ENCODE measurements at regions not wholly inside any gene's neighbourhood (a gene's known extent, or its start where the extent isn't known, plus 50 kb on each side); places are given as distances from the start of the nearest gene placed in this dataset.

GRCh38 chr4:34619531-34620162 lies 1624.7 kb downstream of the ARAP2 start:
- no peaks in the 10 kb centered on the region for H3K9me3 ChIP-seq
- no peak overlapping the region for H3K27ac ChIP-seq
- H3K4me1 ChIP-seq = no peaks in the 10 kb centered on the region
- TF ChIP-seq, protein P1, sequence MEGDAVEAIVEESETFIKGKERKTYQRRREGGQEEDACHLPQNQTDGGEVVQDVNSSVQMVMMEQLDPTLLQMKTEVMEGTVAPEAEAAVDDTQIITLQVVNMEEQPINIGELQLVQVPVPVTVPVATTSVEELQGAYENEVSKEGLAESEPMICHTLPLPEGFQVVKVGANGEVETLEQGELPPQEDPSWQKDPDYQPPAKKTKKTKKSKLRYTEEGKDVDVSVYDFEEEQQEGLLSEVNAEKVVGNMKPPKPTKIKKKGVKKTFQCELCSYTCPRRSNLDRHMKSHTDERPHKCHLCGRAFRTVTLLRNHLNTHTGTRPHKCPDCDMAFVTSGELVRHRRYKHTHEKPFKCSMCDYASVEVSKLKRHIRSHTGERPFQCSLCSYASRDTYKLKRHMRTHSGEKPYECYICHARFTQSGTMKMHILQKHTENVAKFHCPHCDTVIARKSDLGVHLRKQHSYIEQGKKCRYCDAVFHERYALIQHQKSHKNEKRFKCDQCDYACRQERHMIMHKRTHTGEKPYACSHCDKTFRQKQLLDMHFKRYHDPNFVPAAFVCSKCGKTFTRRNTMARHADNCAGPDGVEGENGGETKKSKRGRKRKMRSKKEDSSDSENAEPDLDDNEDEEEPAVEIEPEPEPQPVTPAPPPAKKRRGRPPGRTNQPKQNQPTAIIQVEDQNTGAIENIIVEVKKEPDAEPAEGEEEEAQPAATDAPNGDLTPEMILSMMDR (IDR thresholded peaks at IDR 0.05) = no peak
- intact Hi-C loops (cut with DNase I) = no loop called here
- ATAC-seq (no peak), DNase-seq (no peak)
- no peak overlapping the region for H3K4me3 ChIP-seq
- no peaks in the 10 kb centered on the region for H3K36me3 ChIP-seq
- H3K27me3 ChIP-seq = no peaks in the 10 kb centered on the region

DNA sequence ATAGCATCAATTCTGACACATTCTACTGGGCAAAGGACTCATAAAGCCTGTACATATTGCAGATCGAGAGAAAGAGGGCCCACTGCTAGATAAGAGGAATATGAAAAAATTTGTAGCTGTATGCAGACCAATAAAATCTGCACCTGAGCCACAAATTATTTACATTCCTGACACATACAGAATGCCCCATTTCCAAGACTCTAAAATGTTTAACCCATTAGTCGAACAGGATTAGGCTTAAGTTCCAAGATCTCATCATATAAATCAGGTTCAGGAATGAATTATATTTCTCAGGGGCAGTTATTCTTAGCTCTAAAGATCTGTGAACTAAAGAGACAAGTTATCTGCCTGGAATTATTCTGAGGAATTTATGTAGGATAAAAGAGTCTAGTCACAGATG lies 1615.8 kb downstream of the ARAP2 start:
- no peaks in the 10 kb centered on the region for H3K9me3 ChIP-seq
- H3K27me3 ChIP-seq = no peaks in the 10 kb centered on the region
- ATAC-seq = no peak
- intact Hi-C loops (cut with DNase I) = no loop called here
- DNase-seq = no peak
- H3K36me3 ChIP-seq = no peaks in the 10 kb centered on the region
- H3K4me1 ChIP-seq = no peaks in the 10 kb centered on the region
- no peak overlapping the region for H3K4me3 ChIP-seq
- TF ChIP-seq, protein P1 (IDR thresholded peaks at IDR 0.05) = no peak
- no peak overlapping the region for H3K27ac ChIP-seq

- Histone ChIP-seq H3K9me3 (no peaks in the 10 kb centered on the region), H3K4me1 (no peaks in the 10 kb centered on the region), H3K36me3 (no peaks in the 10 kb centered on the region), H3K27me3 (no peaks in the 10 kb centered on the region), H3K4me3 (no peak overlapping the region), H3K27ac (no peak overlapping the region)
- intact Hi-C loops (cut with DNase I) = no loop called here
- ATAC-seq (no peak), DNase-seq (no peak)
- TF ChIP-seq, protein P1 (IDR thresholded peaks at IDR 0.05) = no peak
These were observed 1614.9 kb downstream of the ARAP2 start for GRCh38 chr4:34629451-34629850.

GRCh38 chr4:34633241-34633640 lies 1611.1 kb downstream of the ARAP2 start:
- Histone ChIP-seq H3K36me3 (no peaks in the 10 kb centered on the region), H3K4me3 (no peak overlapping the region), H3K9me3 (no peaks in the 10 kb centered on the region), H3K4me1 (no peaks in the 10 kb centered on the region), H3K27ac (no peak overlapping the region), H3K27me3 (no peaks in the 10 kb centered on the region)
- intact Hi-C loops (cut with DNase I) = no loop called here
- TF ChIP-seq, protein P1 (IDR thresholded peaks at IDR 0.05) = no peak
- ATAC-seq = no peak
- DNase-seq = no peak

DNA sequence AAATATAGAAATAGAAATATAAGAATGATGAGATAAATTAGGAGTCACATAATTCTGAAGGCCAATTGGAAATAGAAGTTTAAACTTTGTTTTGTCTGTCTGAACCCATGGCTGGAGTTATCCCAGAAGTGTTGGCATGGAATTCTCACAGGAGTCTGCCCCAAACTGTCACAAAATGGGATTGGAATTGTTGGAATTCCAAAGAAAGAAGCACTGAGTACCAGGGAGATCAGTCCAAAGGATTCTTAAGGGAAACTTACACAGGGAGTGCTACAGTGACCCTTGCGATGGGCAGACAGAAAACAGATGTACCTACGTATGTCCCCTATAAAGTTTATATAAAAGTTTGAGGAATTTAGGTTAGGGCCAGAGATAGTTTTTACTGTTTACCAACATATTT lies 1607.7 kb downstream of the ARAP2 start:
- no peaks in the 10 kb centered on the region for H3K9me3 ChIP-seq
- intact Hi-C loops (cut with DNase I) = no loop called here
- no peaks in the 10 kb centered on the region for H3K36me3 ChIP-seq
- no peaks in the 10 kb centered on the region for H3K4me1 ChIP-seq
- TF ChIP-seq, protein P1 (IDR thresholded peaks at IDR 0.05) = no peak
- ATAC-seq (no peak), DNase-seq (no peak)
- no peak overlapping the region for H3K4me3 ChIP-seq
- no peaks in the 10 kb centered on the region for H3K27me3 ChIP-seq
- no peak overlapping the region for H3K27ac ChIP-seq

GRCh38 chr4:34643476-34643875 lies 1600.8 kb downstream of the ARAP2 start:
- Histone ChIP-seq H3K27ac (no peak overlapping the region), H3K9me3 (no peaks in the 10 kb centered on the region), H3K4me3 (no peak overlapping the region), H3K4me1 (no peaks in the 10 kb centered on the region), H3K36me3 (no peaks in the 10 kb centered on the region), H3K27me3 (no peaks in the 10 kb centered on the region)
- ATAC-seq = no peak
- DNase-seq = no peak
- TF ChIP-seq, protein P1 (IDR thresholded peaks at IDR 0.05) = no peak
- intact Hi-C loops (cut with DNase I) = no loop called here
